Mesodermal cell (in vitro differentiated cells): ENCODE measurements at regions not wholly inside any gene's neighbourhood (a gene's known extent, or its start where the extent isn't known, plus 50 kb on each side); places are given as distances from the start of the nearest gene placed in this dataset.

Source experiments
- H3K27ac ChIP-seq: 2 replicates; pipeline ENCODE4 v1.7.0; 2013; ENCODE audit warnings: mild to moderate bottlenecking, low read depth, low read length, moderate library complexity; ENCODE audit not compliant: severe bottlenecking
- H3K36me3 ChIP-seq: 2 replicates; pipeline ENCODE4 v1.7.1; 2013; ENCODE audit warnings: mild to moderate bottlenecking, low read length, moderate library complexity; ENCODE audit not compliant: control insufficient read depth, insufficient read depth
- H3K4me1 ChIP-seq: one replicate; pipeline ENCODE4 v1.7.1; 2013; ENCODE audit warnings: mild to moderate bottlenecking, low read length; ENCODE audit not compliant: insufficient read depth, control insufficient read depth, poor library complexity, severe bottlenecking
- H3K4me3 ChIP-seq: 2 replicates; pipeline ENCODE4 v1.7.0; 2013; ENCODE audit warnings: low read length, control low read depth, mild to moderate bottlenecking; ENCODE audit not compliant: insufficient read depth, poor library complexity, severe bottlenecking; ENCODE audit errors: extremely low read depth
- H3K9me3 ChIP-seq: 2 replicates; pipeline ENCODE4 v1.7.1; 2013; ENCODE audit warnings: mild to moderate bottlenecking, low read length, moderate library complexity; ENCODE audit not compliant: control insufficient read depth
- WGBS, 2 experiments: methylation state at CpG; one replicate each; pipeline ENCODE4 v1.1.5; 2013; ENCODE audit warnings: missing lambda C conversion rate in 2 of 2; ENCODE audit not compliant: insufficient coverage in 2 of 2; 5-methylcytosine and 5-hydroxymethylcytosine counted together

- Histone ChIP-seq H3K4me3 (no peak overlapping the region), H3K4me1 (no peaks in the 10 kb centered on the region), H3K27ac (no peak overlapping the region), H3K9me3 (peaks cover 5% of the 10 kb centered on the region), H3K36me3 (no peaks in the 10 kb centered on the region)
- WGBS, 2 experiments = 95 to 96% methylated on average over 23 to 29 of the region's 30 CpGs
Measured at GRCh38 chr2:81194176-81194575, 889.6 kb upstream of the LRRTM1 start.

- H3K4me3 ChIP-seq = no peak overlapping the region
- no peak overlapping the region for H3K27ac ChIP-seq
- H3K9me3 ChIP-seq = no peaks in the 10 kb centered on the region
- no peaks in the 10 kb centered on the region for H3K36me3 ChIP-seq
- no peaks in the 10 kb centered on the region for H3K4me1 ChIP-seq
Measured at GRCh38 chr2:81181845-81182244, 877.3 kb upstream of the LRRTM1 start.

DNA sequence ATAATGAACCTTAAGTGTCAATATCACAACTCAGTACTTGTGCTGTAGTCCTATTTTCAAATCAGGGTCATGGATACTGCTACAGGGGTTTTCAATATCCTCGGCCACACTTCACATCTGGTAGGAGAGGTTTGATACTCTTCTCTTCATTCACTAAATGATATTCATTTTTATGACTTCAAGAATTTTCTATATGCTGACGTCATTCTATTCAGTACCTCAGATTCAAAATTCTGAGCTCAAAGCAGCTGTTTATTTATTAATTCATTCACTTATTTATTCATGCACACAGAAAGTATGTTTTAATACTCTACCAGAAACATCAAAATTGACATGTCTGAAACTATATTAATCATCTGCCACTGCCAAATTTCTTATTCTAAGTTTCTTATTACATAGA, 866.9 kb upstream of the LRRTM1 start:
- Histone ChIP-seq H3K4me1 (no peaks in the 10 kb centered on the region), H3K9me3 (no peaks in the 10 kb centered on the region), H3K36me3 (no peaks in the 10 kb centered on the region), H3K27ac (no peak overlapping the region), H3K4me3 (no peak overlapping the region)
- 100% methylated on average over 1 to 2 of the region's 2 CpGs for WGBS, 2 experiments

DNA sequence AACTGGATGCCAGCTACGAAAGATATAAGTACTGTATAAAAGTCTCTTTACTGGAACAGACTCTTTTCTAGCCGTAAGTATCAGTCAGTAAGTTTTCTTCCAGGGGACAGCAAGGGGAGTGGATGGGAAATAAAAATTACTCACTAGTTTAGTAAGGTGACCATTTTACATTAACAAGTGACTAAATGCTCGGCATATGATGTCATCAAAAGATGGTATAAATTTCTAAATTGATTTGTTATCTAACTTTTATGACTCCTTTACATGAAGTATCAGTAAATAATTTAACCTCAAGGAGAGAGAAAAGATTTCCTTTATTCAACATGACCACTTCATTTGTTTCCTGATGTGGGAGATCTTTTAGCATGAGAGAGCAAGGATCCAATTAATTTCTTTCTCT, 859.0 kb upstream of the LRRTM1 start:
- no peaks in the 10 kb centered on the region for H3K4me1 ChIP-seq
- 92% methylated on average over 2 of the region's 3 CpGs; no CpG with 5 or more reads in 1 of the 2 experiments for WGBS, 2 experiments
- no peak overlapping the region for H3K4me3 ChIP-seq
- no peak overlapping the region for H3K27ac ChIP-seq
- no peaks in the 10 kb centered on the region for H3K36me3 ChIP-seq
- no peaks in the 10 kb centered on the region for H3K9me3 ChIP-seq

- whole genome bisulfite sequencing, 2 experiments = 85 to 89% methylated on average over 2 to 3 of the region's 5 CpGs
- H3K9me3 ChIP-seq = no peaks in the 10 kb centered on the region
- H3K36me3 ChIP-seq = no peaks in the 10 kb centered on the region
- H3K4me1 ChIP-seq = no peaks in the 10 kb centered on the region
- H3K4me3 ChIP-seq = no peak overlapping the region
- H3K27ac ChIP-seq = no peak overlapping the region
Measured at GRCh38 chr2:81158505-81158904, 854.0 kb upstream of the LRRTM1 start.

DNA sequence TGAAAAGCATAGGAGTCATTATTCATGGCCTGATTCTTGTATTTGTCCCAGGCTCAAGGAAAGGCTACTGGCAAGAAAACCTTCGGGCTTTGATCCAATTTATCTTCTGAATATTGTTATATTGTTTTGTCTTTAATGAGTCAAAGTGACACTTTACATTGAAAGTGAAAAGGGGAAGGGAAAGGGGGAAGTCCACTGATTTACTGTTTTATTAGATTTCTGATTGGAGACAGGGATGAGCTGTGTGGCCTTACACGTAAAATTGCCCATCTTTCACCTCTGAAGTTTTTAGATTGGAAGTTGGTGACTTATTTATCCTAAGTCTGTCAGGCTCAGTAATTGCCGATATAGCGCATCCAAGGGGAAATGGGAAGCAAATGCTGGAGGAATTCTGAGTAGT, 843.8 kb upstream of the LRRTM1 start:
- Histone ChIP-seq H3K36me3 (no peaks in the 10 kb centered on the region), H3K4me3 (no peak overlapping the region), H3K9me3 (no peaks in the 10 kb centered on the region), H3K27ac (no peak overlapping the region), H3K4me1 (no peaks in the 10 kb centered on the region)
- 89 to 94% methylated on average over 3 to 4 of the region's 4 CpGs for WGBS, 2 experiments

DNA sequence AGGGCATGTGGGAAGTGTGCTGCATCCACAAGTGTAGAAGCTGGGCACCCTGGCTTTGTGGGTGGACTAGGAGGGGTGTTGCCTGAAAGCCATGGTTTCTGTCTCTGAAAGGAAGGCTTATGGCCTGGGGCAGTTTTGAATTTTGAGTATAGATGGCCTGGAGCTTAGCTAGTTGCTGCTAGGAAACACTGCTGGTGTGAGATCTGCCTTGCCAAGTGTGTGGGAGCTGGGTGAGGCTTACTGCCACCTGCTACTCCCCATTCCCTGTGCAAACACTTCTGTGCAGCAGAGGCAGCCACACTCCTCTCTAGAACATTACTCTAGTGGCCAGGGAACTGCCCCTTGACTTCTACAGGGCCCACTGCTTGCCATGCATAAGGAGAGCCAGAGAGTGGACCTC, 831.7 kb upstream of the LRRTM1 start:
- H3K9me3 ChIP-seq = no peaks in the 10 kb centered on the region
- H3K4me3 ChIP-seq = no peak overlapping the region
- no peaks in the 10 kb centered on the region for H3K4me1 ChIP-seq
- H3K36me3 ChIP-seq = no peaks in the 10 kb centered on the region
- H3K27ac ChIP-seq = no peak overlapping the region

- H3K36me3 ChIP-seq = no peaks in the 10 kb centered on the region
- no peak overlapping the region for H3K27ac ChIP-seq
- WGBS, 2 experiments = no CpG with 5 or more reads among the region's 1 CpG
- no peak overlapping the region for H3K4me3 ChIP-seq
- H3K4me1 ChIP-seq = no peaks in the 10 kb centered on the region
- H3K9me3 ChIP-seq = no peaks in the 10 kb centered on the region
Measured at GRCh38 chr2:81097361-81097760, 792.8 kb upstream of the LRRTM1 start.

DNA sequence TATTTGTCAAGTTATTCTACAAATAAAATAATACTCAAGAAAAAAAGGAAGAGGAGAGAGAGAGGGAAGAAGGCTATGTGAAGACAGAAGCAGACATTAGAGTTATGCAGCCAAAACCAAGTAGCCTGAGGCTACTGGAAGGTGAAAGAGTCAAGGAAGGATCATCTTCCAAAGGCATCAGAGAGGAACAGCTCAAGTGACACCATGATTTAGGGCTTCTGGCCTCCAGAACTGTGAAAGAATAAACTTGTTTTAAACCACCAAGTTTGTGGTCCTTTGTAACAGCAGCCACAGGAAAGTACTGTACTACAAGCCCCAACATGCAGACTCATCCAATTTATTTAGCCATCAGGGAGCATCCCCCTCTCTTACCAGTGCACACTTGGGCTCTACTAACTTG, 788.5 kb upstream of the LRRTM1 start:
- Histone ChIP-seq H3K4me3 (no peak overlapping the region), H3K4me1 (no peaks in the 10 kb centered on the region), H3K9me3 (no peaks in the 10 kb centered on the region), H3K27ac (no peak overlapping the region), H3K36me3 (no peaks in the 10 kb centered on the region)

- Histone ChIP-seq H3K4me1 (no peaks in the 10 kb centered on the region), H3K36me3 (no peaks in the 10 kb centered on the region), H3K9me3 (no peaks in the 10 kb centered on the region), H3K27ac (no peak overlapping the region), H3K4me3 (no peak overlapping the region)
- 71% methylated on average over 1 of the region's 3 CpGs; no CpG with 5 or more reads in 1 of the 2 experiments for WGBS, 2 experiments
Measured at GRCh38 chr2:81087646-81088045, 783.1 kb upstream of the LRRTM1 start.

DNA sequence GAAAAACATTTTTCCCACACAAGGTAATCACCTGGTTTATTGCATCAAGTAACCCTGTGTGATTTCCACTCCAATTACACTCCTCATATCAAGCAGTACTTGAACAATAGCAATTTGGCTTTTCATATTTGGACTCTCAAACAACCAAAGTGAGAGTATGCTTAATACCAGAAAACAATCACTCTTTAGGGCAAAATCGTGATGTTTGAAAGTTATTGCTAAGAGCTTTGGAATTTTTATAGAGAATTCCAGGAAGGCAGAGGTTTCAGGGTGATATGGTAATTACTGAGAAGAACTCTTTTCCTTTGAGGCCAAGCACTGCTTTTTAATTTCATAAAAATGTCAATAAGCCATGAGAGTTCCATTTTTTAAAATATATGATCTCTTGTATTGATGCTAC, 779.5 kb upstream of the LRRTM1 start:
- WGBS, 2 experiments = no CpG with 5 or more reads among the region's 1 CpG
- Histone ChIP-seq H3K36me3 (no peaks in the 10 kb centered on the region), H3K4me1 (no peaks in the 10 kb centered on the region), H3K27ac (no peak overlapping the region), H3K9me3 (no peaks in the 10 kb centered on the region), H3K4me3 (no peak overlapping the region)

DNA sequence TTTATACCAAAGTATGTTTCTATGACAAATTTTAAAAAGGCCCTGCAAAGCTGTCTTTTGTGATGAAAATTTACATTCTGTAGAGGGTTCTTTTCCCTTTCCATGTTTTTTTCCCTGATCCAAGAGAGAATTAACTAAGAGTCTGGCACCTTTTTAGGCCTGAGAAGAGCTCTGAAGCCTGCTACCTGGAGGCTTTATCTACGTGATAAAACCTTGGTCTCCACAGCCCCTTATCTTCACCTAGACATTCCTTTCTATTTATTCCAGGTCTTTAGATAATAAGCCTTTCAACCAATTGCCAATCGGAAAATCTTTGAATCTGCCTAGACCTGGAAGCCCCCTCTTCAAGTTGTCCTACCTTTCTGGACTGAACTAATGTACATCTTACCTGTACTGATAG, 774.1 kb upstream of the LRRTM1 start:
- Histone ChIP-seq H3K36me3 (no peaks in the 10 kb centered on the region), H3K27ac (no peak overlapping the region), H3K4me1 (no peaks in the 10 kb centered on the region), H3K9me3 (no peaks in the 10 kb centered on the region), H3K4me3 (no peak overlapping the region)
- WGBS, 2 experiments = 71% methylated on average over 1 of the region's 2 CpGs
